CD4-positive, alpha-beta T cell treated with Interferon gamma for 1 hour (primary cell): ENCODE measurements at regions not wholly inside any gene's neighbourhood (a gene's known extent, or its start where the extent isn't known, plus 50 kb on each side); places are given as distances from the start of the nearest gene placed in this dataset.

Experiments
- DNase-seq: peaks from one replicate; pipeline ENCODE4 v3.0.0-alpha.2; 2020

DNA sequence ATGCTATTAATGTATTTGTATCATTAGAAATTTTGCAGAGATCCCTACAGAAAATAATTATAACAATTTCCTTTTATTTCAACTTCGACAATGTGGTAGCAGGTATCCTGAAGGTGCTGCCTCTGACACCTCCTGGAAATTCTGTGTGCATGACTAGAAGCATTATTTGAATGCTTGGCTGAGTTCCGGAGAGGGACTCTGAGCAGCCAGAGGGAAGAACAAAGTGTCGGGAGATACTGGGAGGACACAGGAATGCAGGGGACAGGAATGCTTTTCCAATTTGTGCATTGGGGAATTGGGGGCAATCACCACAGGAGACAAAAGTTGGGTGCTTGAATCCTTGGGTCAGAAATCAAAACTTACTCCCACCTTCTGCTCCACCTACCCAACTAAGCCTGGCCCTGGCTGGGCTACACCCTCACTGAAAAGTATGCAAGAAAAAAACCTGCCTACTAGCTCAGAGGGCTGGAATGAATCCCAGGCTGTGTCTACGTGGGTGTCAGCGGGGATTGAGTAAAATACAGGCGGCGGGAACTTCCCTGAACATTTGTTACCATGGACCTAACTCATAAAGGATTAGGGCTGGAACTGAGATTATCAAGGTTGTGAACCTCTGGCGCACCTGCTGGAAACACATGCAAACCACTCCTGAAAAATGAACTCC, 299.3 kb downstream of the SOX11 start:
- no peak for DNase-seq

- no peak for DNase-seq
Observed at GRCh38 chr2:5995832-5996231, 303.6 kb downstream of the SOX11 start.

DNA sequence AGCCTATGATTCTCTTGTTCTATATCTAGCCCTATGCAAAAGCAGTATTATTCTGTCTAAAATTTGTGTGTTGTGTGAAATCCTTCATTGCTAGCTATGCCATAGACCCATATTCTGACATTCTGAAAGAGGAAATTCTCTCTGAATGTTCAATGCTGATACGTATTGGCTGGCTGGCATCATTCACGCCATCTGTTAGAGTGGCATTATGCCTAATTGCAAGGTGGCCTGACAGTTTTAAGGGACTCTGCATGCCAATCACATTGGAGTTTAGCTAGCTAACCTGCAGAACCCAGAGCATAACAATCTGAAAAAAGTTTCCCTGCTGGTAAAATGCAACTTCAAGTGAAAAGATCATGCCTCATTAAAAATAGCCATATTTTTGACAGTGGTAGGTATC, 316.0 kb downstream of the SOX11 start:
- no peak for DNase-seq

DNA sequence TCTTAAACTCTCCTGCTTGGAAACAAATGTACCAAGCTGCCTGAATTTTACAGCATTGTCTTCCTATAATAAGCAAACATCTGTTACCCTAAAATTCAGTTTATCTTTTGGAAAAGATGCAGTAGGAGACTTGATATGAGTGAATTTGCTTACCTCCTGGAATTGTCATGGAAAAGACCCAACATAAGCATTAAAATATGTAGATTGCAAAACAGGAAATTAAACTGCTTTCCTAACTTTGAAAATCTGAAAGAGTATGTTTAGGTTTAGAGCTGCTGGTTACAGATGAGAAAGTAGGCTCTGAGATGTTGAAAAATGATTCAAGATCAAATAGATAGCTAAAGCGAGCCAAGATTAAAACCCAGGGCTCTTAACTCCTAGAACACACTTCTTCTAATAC, 316.5 kb downstream of the SOX11 start:
- no peak for DNase-seq

GRCh38 chr2:6010163-6010562, 318.0 kb downstream of the SOX11 start:
- DNase-seq = no peak

GRCh38 chr2:6011921-6012320, 319.7 kb downstream of the SOX11 start:
- DNase-seq = no peak

- no peak for DNase-seq
Observed at GRCh38 chr2:6017736-6018286, 325.6 kb downstream of the SOX11 start.

- DNase-seq = no peak
Observed at GRCh38 chr2:6024229-6024628, 332.0 kb downstream of the SOX11 start.

- no peak for DNase-seq
Observed at GRCh38 chr2:6024784-6025183, 332.6 kb downstream of the SOX11 start.

DNA sequence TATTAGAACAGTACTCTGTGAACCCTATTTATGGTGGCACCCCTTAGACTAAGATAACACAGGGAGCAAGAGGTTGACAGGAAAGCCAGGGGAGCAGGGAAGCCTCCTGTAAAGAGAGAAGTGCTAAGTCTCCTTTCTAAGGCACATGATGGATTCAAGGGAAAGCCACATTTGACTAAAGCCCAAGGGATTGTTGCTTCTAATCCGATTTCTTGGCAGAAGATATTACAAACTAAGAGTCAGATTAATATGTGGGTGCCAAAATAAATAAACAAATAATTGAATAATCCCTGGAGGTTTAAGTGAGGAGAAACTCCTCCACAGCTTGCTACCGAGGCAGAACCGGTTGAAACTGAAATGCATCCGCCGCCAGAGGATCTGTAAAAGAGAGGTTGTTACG, 333.2 kb downstream of the SOX11 start:
- no peak for DNase-seq

DNA sequence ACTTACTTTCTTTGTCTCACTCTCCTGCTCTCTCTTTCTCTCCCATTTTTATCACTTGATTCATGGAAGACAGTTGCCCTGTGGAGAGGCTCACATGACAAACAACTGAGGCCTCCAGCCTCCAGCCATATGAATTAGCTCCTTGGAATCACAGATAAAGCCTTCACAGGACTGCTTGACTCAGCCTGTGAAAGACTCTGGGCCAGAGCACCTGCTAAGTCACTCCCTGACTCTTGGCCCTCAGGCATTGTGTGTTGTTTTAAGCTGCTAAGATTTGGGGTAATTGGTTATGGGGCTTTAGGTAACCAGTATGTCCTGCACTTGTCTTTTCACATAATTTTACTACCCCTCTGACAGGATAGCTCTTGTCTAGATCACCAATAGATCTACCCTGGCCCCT, 334.9 kb downstream of the SOX11 start:
- DNase-seq = no peak

- no peak for DNase-seq
Observed at GRCh38 chr2:6031200-6031867, 339.1 kb downstream of the SOX11 start.

DNA sequence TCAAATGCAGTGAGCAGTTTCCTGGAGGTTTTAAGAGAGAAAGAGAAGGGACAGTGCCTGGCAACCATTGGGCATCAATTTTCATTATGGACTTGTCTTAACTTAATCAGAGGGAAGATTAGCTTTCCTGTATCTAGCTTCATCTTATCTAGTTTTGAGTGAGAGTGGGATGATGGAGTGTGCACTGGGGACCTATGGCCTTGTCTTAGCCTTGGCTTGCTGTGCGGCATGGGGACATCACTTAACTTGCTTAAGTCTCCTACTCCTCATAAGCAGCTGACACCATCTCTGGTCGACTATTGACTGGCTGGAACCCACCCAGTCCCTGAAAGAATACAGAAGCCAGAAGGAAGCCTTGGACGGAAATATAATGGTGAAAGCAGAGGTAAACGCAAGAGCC, 344.0 kb downstream of the SOX11 start:
- DNase-seq = no peak

DNA sequence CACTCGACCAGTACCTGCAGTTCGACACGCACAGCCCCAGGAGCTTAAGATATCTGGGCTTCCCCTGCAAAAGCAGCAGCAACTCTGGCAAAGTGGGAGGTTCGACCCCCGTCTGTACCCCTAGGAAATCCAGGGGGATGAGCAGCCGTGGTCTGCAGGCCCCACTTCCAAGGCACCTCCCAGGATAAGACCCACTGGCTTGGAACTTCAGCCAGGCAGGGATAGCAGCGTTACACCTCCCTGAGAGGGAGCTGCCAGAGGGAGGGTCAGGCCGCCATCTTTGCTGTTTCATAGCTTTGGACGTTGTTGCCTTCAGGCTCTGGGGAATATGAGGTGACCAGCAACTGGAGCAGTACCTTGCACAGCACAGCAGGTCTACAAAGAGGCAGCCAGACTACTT, 351.1 kb downstream of the SOX11 start:
- DNase-seq = no peak

- DNase-seq = no peak
Observed at GRCh38 chr2:6052649-6053048, 360.5 kb downstream of the SOX11 start.

- no peak for DNase-seq
Observed at GRCh38 chr2:6053743-6054142, 361.6 kb downstream of the SOX11 start.

DNA sequence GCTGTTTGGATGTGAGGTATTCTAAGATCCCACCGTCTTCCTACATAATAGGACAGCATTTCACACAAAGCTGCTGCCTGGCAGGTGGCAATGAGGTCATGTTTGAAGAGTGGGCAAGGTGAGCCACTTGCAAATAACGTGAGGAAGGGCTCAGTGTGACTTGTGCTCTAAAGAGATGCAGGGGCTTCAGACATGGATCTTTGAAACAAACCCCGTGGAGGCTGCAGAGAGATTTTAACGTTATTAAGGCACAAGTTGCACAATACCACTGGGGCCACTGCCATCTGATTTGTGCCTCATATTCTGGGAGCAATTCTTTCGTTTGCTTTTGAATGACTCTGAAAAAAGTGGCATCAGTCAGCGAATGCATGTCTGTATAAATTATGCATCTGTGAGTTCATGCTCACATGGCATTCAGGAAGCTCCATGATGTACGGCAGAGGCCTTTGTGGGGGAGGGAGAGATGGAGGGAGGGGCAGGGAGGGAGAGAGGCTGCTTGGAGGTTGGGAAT, 362.0 kb downstream of the SOX11 start:
- no peak for DNase-seq

DNA sequence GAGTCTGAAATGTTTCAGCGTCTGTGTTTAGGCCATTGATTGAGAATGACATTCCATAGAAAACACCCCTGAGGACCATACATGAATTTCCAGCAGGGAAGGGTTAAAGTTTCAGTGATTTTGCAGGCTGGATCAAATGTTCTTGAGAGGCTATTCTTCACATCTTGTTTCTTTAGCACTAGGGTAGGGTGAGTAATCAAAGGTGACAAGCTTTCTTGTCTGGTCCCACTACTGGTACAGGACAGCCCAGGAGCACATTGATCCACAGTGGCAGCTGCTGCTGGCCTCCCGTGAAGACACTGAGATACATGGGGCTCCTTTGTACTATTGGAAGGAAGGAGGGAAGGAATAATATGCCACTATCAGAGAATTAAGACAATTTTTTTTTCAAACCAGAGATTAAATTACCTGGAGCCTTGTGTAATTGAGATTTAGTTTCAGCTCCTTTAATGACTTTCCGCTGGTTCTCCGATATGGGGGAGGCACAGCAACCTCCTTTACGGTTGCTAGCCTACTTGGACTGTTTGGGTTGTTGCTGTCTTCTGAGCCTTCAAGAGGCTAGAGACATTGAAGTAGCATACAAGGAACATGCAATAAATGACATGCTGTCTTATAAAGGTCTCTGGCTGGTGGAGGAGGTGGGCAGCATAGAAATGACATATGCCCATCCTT, 368.9 kb downstream of the SOX11 start:
- DNase-seq = no peak

DNA sequence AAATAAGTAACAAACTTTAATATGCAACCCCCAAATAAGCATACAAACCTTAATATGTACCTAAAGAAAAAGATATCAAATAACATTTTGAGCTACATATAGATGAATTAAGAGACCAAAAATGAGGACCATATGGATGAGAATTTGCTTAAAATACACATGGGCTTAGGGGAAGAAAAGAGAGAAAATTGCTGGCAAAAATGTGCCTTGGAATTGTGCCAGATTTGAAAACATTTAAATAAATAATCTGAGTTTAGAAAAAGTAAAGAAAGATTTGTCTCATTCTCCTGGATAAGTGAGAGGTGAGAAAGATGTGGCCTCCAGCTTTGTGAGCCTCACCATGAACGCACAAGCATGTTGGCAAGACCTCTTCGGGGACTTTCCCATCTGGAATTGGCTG, 372.6 kb downstream of the SOX11 start:
- no peak for DNase-seq

- DNase-seq = no peak
Observed at GRCh38 chr2:6065703-6066102, 373.5 kb downstream of the SOX11 start.

DNA sequence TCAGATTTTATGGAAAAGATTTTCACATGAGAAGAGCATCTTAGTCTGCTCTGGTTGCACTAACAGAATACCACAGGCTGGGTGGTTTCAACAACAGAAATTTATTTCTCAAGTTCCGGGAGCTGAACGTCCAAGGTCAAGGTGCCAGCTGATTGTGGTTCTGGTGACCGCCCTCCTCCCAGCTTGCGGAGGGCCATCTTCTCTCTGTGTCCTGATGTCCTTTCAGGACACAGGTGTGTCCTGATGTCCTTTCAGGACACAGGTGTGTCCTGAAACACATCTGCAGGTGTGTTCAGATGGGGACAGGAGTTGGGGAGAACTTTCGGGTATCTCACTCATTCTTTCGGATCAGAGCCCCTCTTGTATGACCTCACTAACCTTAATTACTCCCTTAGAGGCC, 374.9 kb downstream of the SOX11 start:
- no peak for DNase-seq

- no peak for DNase-seq
Observed at GRCh38 chr2:6067806-6068205, 375.6 kb downstream of the SOX11 start.

DNA sequence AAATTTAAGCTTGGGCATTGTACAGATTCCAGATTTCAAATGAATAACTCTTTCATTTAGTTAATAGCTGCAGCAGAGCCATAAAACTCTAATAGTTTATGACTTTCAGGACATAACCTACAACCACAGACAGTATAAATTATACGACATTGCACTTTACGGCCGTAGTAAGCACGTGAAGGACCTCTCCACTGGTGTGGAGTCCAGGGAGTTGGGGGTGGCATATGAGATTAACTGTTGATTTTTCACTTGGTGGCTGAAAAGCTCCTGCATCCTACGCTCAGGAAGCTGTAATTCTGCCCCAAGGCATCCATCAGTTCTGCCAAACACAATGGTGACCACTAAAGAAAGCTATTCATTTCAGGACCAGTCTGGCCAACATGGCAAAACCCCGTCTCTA, 376.2 kb downstream of the SOX11 start:
- DNase-seq = no peak

DNA sequence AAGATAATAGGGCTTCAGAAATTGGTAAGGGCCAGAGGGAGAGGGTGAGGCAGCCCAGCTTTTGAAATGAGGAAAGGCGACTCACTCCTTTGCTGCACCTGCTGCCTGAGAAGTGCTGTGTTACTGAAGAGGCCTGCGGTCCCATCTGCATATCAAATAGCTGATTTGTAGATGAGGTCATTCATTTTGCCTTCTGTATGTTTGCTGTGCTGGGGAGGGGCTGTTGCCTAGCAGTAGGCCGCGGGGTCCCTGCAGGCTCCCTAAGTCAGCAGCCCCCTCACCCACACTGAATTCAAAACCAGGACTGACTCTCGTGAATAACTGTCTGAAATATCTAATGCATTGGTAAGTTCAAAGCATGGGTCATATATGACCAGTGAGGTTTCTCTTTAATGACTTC, 377.2 kb downstream of the SOX11 start:
- DNase-seq = no peak
